ENCODE measurements at regions not wholly inside any gene's neighbourhood (a gene's known extent, or its start where the extent isn't known, plus 50 kb on each side); places are given as distances from the start of the nearest gene placed in this dataset.

GRCh38 chr3:25900161-25900560 is 110.3 kb downstream of the OXSM start:
- H3K9ac ChIP-seq (ENCODE audit: insufficient read depth in 1 of 2, low read length in 2 of 2), result no peak overlapping the region
- no peak for TF ChIP-seq CTCF (IDR thresholded peaks at IDR 0.05; ENCODE audit: control extremely low read depth, extremely low read depth)
- WGBS, 2 donors, result 70 to 95% methylated on average over 2 of the region's 2 CpGs
- ATAC-seq (ENCODE audit: insufficient read depth, low FRiP score) (no peak), DNase-seq (no peak)
- H3K27me3 ChIP-seq (ENCODE audit: control insufficient read depth in 3 of 3, insufficient read depth in 3 of 3, low read length in 2 of 3), result no peaks in the 10 kb centered on the region
- H3K36me3 ChIP-seq (ENCODE audit: control insufficient read depth in 4 of 4, insufficient read depth in 4 of 4, low read length in 4 of 4), result no peaks in the 10 kb centered on the region
- H3K4me3 ChIP-seq, result no peak overlapping the region
- H3K9me3 ChIP-seq (ENCODE audit: control insufficient read depth in 4 of 4, insufficient read depth in 3 of 4, low read length in 3 of 4), result no peaks in the 10 kb centered on the region
- no peak overlapping the region for H3K27ac ChIP-seq (ENCODE audit: low read depth in 1 of 2, low read length in 1 of 2)
- H3K4me1 ChIP-seq (ENCODE audit: control insufficient read depth in 5 of 5, insufficient read depth in 5 of 5, low read length in 5 of 5), result no peaks in the 10 kb centered on the region

DNA sequence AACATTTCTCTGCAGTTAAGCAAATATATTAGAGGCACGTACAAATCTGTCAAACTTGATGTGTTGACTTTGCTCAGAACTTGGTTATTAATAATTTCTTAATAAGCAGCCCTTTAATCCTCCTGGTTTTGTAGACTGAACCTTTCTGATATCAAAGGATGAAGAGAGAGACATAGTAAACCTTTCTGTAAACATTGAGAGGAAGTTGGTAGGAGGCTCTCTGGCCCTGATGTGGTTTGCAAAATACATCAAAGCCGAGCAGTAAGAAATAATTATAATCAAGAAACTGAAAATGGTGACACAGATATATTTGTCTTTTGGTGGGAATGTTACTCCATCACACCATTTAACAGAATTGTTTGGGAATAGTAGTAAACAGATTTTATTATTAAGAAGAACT is 111.9 kb downstream of the OXSM start:
- Histone ChIP-seq H3K4me3 (no peak overlapping the region), H3K36me3 (ENCODE audit: control insufficient read depth in 4 of 4, insufficient read depth in 4 of 4, low read length in 4 of 4) (no peaks in the 10 kb centered on the region), H3K9me3 (ENCODE audit: control insufficient read depth in 4 of 4, insufficient read depth in 3 of 4, low read length in 3 of 4) (no peaks in the 10 kb centered on the region), H3K27me3 (ENCODE audit: control insufficient read depth in 3 of 3, insufficient read depth in 3 of 3, low read length in 2 of 3) (no peaks in the 10 kb centered on the region), H3K9ac (ENCODE audit: insufficient read depth in 1 of 2, low read length in 2 of 2) (no peak overlapping the region), H3K4me1 (ENCODE audit: control insufficient read depth in 5 of 5, insufficient read depth in 5 of 5, low read length in 5 of 5) (no peaks in the 10 kb centered on the region), H3K27ac (ENCODE audit: low read depth in 1 of 2, low read length in 1 of 2) (no peak overlapping the region)
- no peak for ATAC-seq (ENCODE audit: insufficient read depth, low FRiP score)
- WGBS, 2 donors, result 51 to 66% methylated on average over 2 of the region's 2 CpGs
- no peak for DNase-seq
- no peak for TF ChIP-seq CTCF (IDR thresholded peaks at IDR 0.05; ENCODE audit: control extremely low read depth, extremely low read depth)

DNA sequence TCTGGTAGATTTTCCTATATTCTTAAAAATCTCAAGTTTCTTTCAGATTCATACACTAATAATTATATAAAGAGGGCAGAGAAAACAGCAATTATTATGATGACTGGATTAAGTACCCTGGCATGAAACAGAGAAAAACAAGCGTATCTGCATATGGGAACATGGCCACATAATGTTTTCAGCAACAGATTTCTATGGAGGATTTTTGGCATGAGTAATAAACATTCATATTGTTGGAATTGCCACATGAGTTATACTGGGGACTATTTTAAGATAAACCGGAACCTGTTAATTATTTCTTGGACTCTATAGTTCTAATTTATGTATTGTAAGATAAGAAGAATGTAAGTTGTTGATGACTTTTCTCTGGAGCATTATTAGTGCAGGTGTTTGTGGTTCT is 112.7 kb downstream of the OXSM start:
- Histone ChIP-seq H3K9ac (ENCODE audit: insufficient read depth in 1 of 2, low read length in 2 of 2) (no peak overlapping the region), H3K4me3 (no peak overlapping the region), H3K27me3 (ENCODE audit: control insufficient read depth in 3 of 3, insufficient read depth in 3 of 3, low read length in 2 of 3) (no peaks in the 10 kb centered on the region), H3K9me3 (ENCODE audit: control insufficient read depth in 4 of 4, insufficient read depth in 3 of 4, low read length in 3 of 4) (no peaks in the 10 kb centered on the region), H3K36me3 (ENCODE audit: control insufficient read depth in 4 of 4, insufficient read depth in 4 of 4, low read length in 4 of 4) (no peaks in the 10 kb centered on the region), H3K4me1 (ENCODE audit: control insufficient read depth in 5 of 5, insufficient read depth in 5 of 5, low read length in 5 of 5) (no peaks in the 10 kb centered on the region), H3K27ac (ENCODE audit: low read depth in 1 of 2, low read length in 1 of 2) (no peak overlapping the region)
- ATAC-seq (ENCODE audit: insufficient read depth, low FRiP score) (no peak), DNase-seq (no peak)
- WGBS, 2 donors, result 74 to 82% methylated on average over 2 of the region's 2 CpGs
- TF ChIP-seq CTCF (IDR thresholded peaks at IDR 0.05; ENCODE audit: control extremely low read depth, extremely low read depth), result no peak

DNA sequence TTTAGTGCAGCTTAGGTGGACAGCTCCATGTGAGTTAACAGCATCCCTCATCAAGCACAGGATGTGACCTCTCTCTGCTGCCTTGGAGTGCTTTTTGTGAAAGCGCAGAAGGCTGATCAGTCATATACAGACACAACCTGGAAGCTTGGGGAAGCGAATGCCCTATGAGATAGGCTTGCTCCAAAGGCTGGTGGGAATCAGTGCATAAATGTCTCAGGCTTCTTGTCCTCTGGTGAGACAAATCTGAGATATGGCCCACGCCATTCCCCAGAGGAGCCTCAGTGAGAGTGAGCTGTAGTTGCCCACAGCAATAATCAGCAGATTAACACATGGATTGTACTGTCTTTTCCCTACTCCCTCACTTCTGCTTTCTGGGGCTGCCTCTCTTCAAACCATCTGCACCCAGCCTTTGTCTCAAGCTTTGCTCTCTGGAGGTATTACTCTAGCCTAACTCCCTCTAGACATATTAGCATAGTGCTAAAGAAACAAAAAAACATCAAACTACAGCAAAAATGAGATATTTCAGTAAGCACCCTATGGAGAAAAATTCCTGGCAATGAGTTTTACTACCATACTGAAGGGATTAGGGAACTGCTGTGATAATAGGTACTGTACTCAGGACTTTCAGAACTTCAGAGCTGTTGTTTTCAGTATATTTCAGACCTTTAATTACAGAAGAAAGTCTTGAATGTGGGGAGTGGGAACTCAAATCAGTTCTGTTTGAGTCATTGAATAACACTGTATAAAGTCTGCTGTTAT is 113.7 kb downstream of the OXSM start:
- Histone ChIP-seq H3K9ac (ENCODE audit: insufficient read depth in 1 of 2, low read length in 2 of 2) (no peak overlapping the region), H3K9me3 (ENCODE audit: control insufficient read depth in 4 of 4, insufficient read depth in 3 of 4, low read length in 3 of 4) (no peaks in the 10 kb centered on the region), H3K27me3 (ENCODE audit: control insufficient read depth in 3 of 3, insufficient read depth in 3 of 3, low read length in 2 of 3) (no peaks in the 10 kb centered on the region), H3K4me1 (ENCODE audit: control insufficient read depth in 5 of 5, insufficient read depth in 5 of 5, low read length in 5 of 5) (no peaks in the 10 kb centered on the region), H3K4me3 (no peak overlapping the region), H3K27ac (ENCODE audit: low read depth in 1 of 2, low read length in 1 of 2) (no peak overlapping the region), H3K36me3 (ENCODE audit: control insufficient read depth in 4 of 4, insufficient read depth in 4 of 4, low read length in 4 of 4) (no peaks in the 10 kb centered on the region)
- no peak for TF ChIP-seq CTCF (IDR thresholded peaks at IDR 0.05; ENCODE audit: control extremely low read depth, extremely low read depth)
- WGBS, 2 donors, result 83 to 90% methylated on average over 3 of the region's 3 CpGs
- no peak for ATAC-seq (ENCODE audit: insufficient read depth, low FRiP score)
- DNase-seq, result no peak
